Right ventricle myocardium inferior (tissue), 1 donor: ENCODE measurements at regions not wholly inside any gene's neighbourhood (a gene's known extent, or its start where the extent isn't known, plus 50 kb on each side); places are given as distances from the start of the nearest gene placed in this dataset.
A peak's percentile ranks its signal among the peaks of the same experiment; 100 is the strongest.

Experiments
- ATAC-seq: fragments of 200-7000 bp; cut with Tn5 transposase; one replicate; pipeline ENCODE4 v1.9.1; 2020; ENCODE audit warnings: mild to moderate bottlenecking, moderate library complexity
- DNase-seq: peaks from one replicate; pipeline ENCODE4 v3.0.0; 2021; ENCODE audit errors: missing footprints
- intact Hi-C: fragments of 100-400 bp; cut with DNase I; formaldehyde crosslinking; loops from one replicate; pipeline ENCODE4 v1.11.0; 2022
- donor health status: DM: no; HTN: yes; CAD: no; lungs with severe emphysema.

DNA sequence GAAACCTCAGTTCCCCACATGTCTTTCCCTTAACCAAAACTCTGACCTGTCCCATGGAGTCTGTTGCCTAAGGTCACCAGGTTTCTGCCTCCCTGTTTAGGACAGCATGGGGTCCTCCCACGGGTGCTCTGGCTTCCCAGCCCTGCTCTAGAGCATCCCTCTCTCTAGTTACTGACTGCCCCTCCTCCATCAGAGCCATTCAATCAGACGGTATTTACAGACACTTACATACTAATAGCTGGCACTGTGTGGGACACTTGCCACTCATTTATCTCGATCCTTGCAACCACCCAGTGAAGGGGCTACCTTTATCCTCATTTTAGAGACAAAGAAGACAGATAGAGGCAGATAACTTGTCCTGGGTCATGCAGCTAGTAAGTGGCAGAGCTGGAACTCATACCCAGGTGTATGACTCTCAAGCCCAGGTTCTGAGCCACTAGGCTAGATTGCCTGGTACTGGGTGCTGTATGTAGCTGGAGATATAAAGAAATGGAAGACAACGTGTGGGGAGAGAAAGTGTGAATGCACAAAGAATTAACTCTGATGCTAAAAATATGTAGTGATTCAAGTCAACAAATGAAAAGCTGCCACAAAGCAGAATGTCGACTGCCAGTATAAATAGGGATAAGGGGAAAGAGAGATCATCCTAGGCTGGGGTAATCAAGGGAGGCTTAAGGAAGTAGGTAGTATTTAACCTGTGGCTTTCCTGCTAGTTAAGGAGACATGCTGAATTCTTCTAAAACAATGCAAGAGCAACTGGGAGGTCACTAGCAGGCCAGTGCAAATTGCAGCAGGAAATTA, 52.5 kb upstream of the PDE8B start:
- intact Hi-C loops: no loop called here
- ATAC-seq: no peak
- no peak for DNase-seq

DNA sequence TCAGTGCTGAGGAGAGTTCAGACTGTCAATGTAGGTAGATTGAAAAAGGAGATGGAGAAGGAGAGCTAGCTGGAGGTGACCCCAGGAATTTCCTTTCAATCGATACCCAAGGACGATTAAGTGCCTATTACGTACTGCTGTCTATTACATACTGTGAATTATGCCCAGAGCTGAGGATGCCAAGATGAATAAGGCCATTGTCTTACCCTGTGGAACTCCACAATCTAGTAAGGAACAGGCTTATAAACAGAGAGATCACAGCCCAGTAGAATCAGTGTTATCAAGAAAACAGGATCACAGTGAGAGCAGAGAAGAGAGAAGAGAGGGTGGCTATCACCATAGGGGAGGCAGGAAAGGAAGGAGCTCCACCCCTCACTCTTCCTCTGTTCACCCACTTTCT, 54.1 kb upstream of the PDE8B start:
- ATAC-seq (no peak), DNase-seq (no peak)
- intact Hi-C loops: no loop called here

DNA sequence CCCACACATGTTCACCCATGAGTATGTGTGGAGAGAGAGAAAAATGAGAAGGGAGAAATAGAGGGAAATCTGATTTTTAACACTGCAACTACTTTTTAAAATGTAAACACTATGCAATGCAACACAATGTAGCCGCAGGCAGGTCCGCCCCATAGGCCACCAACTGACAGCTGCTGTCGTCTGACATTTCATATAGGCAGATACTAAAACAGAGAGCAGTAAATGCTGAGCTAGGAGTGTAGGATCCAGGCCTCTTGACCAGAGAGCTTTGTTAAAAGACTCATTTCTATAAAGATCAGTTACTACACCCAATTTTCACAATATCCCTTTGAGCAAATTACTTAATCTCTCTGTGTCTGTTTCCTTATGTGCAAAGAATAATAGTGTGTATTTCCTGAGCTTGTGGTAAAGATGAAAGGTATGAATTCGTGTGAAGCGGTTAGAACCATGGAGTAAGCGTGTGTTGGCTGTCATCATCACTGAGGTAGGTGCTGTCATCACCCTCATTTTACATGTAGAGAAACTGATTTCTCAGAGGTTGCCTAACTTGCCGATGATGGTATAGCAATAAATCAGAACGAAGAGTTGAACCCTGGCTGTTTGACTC, 55.2 kb upstream of the PDE8B start:
- DNase-seq (no peak), ATAC-seq (no peak)
- intact Hi-C loops: no loop called here

GRCh38 chr5:77152441-77152840, 58.0 kb upstream of the PDE8B start:
- ATAC-seq (no peak), DNase-seq (no peak)
- intact Hi-C loops: no loop called here

DNA sequence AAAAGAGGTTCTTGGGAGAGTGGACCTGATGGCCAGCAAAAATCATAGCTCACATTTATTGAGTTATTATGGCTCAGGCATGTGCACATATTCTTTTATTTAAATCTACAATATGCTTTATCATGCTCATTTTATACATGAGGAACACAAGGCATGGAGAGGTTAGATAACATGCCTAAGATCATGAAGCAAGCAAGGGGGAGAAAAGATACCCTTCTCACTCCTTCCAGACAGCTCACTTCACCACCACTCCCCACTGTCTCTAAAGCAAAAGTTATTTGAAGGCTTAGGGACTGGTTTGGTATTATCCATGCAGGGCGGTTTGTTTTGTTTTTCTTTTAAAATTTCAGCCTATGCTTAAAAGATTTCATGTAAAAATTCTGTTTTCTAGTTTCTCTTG, 59.0 kb upstream of the PDE8B start:
- intact Hi-C loops: no loop called here
- no peak for DNase-seq

GRCh38 chr5:77146896-77147295, 59.8 kb upstream of the ZBED3 start:
- intact Hi-C loops: no loop called here
- ATAC-seq (no peak), DNase-seq (no peak)

More for the DNA sequence above, 59.0 kb upstream of the PDE8B start:
- ATAC-seq: no peak

GRCh38 chr5:77145666-77146065, 58.6 kb upstream of the ZBED3 start:
- DNase-seq: no peak
- ATAC-seq: no peak
- intact Hi-C loops: loop anchor here (2.0 kb wide), 2 partner anchors 93 to 347 kb away; partner anchors contain the start of gene WDR41

- DNase-seq (no peak), ATAC-seq (no peak)
- intact Hi-C loops: loop anchor here (2.0 kb wide), 2 partner anchors 94 to 348 kb away; partner anchors contain the start of gene WDR41
Observed at GRCh38 chr5:77144837-77145139, 57.7 kb upstream of the ZBED3 start.

DNA sequence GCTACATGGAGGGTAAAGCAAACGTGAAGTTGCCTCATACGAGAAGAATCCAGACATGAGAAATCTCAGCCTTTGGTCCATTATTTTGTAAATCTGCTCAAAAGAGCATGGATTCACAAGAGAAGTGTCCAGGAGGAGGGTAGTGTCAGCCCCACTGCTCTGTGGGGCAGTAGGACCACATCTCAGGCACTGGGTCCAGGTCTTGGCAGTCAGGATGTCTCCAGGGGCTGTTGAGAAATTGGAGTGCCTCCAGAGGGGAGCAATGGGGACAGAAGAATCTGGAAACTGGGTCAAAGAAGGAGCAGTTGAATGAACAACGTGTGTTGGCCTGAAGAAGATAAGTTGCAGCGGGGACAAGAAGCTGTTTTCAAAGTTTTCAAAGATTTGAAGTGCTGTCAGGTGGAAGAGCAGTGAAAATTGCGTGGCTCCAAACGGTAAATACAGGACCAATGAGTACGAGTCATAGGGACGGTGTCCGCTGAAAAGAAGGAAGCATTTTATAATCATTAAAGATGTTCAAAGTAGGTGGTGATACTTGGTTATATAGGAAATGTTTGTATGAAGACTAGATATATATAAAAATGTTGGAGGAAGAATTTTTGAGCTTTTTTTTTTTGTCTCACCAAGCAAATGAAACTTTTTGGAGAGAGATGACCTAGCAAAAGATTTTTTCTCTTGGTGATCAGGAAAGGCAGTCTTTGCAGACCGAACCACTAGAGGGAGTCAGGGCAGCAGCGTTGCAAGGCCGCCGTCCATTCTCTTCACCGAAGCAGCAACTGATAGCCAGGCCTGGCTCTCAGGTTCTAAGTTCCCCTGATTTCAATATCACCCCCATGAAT, 57.1 kb upstream of the ZBED3 start:
- intact Hi-C loops: loop anchor here (2.0 kb wide), 2 partner anchors 95 to 349 kb away; partner anchors contain the start of gene WDR41
- no peak for DNase-seq
- ATAC-seq: peak; percentile 63

GRCh38 chr5:77140350-77140749, 53.3 kb upstream of the ZBED3 start:
- ATAC-seq: no peak
- DNase-seq: no peak
- intact Hi-C loops: no loop called here

DNA sequence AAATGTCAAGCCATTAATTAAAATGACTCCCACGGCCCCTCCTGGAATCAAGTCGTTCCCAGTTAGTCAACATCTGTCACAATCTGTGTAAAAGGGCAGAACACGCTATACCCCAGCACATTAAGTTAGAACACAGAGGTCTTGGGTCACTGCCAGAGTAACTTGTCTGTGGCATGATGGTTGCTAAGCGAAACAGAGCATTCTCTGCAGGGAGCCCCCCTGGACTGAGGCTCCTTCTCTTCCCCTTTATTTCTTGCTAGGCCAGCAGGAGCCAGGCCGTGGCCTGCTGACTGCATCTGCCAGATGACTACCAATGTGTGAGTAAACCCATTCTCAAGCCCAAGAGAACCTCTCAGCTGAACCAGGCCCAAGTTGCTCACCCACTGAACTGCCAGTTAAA, 51.9 kb upstream of the ZBED3 start:
- peak; percentile 76 for ATAC-seq
- intact Hi-C loops: no loop called here

More for the DNA sequence above, 51.9 kb upstream of the ZBED3 start:
- peak; percentile 68 for DNase-seq
